GM04503 (cell line): ENCODE measurements at regions not wholly inside any gene's neighbourhood (a gene's known extent, or its start where the extent isn't known, plus 50 kb on each side); places are given as distances from the start of the nearest gene placed in this dataset.
"Not testable (repeated sequence)": the region's sequence is repeated elsewhere in the genome, so short reads cannot be mapped to it uniquely, and the experiment has no call there.

Experiments
- DNase-seq: peaks from one replicate; pipeline ENCODE4 v3.0.0-alpha.2; 2012; ENCODE audit warnings: low read depth

- DNase-seq: no peak
Observed at GRCh38 chrX:56932653-56933339, 62.5 kb downstream of the SPIN3 start.

GRCh38 chrX:56932106-56932505 is 63.2 kb downstream of the SPIN3 start:
- no peak for DNase-seq

- DNase-seq: peak; percentile 8
Observed at GRCh38 chrX:56928546-56928945, 66.8 kb downstream of the SPIN3 start.

GRCh38 chrX:56920998-56921348 is 74.4 kb downstream of the SPIN3 start:
- not testable (repeated sequence) for DNase-seq

- DNase-seq: no peak
Observed at GRCh38 chrX:56920338-56920997, 74.9 kb downstream of the SPIN3 start.

GRCh38 chrX:56882581-56882980 is 112.8 kb downstream of the SPIN3 start:
- no peak for DNase-seq
